ENCODE measurements at regions not wholly inside any gene's neighbourhood (a gene's known extent, or its start where the extent isn't known, plus 50 kb on each side); places are given as distances from the start of the nearest gene placed in this dataset.

DNA sequence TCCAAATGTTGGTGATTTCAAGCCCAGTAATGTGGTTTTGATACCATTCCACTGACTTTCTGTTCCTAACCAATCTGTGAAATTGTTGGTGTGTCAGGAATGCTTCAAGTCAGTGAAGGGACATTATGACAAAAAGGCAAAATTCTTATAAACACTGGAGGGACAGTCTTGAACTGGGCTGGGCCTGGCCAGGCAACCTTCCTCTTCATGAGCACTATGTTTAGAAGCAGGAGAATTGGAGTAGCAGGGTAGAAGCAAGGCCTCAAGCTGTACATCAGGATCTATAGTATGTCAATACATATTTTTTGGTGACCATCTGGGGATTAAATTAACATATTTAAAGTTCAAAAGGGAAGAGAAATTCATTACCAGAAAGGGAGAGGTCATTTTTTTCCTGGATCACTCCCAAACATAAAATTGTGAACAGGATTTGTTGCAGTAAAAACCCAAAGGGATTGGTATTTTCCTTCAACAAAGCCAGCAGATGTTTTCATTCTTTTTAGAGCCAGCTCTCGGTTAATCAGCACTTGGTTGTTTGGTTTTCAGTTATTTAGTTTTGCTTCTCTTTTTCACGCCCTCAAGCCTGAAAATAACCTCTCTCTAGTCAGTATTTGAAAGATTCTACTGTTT is 77.9 kb upstream of the PIK3R1 start:
- TF ChIP-seq, protein P1, sequence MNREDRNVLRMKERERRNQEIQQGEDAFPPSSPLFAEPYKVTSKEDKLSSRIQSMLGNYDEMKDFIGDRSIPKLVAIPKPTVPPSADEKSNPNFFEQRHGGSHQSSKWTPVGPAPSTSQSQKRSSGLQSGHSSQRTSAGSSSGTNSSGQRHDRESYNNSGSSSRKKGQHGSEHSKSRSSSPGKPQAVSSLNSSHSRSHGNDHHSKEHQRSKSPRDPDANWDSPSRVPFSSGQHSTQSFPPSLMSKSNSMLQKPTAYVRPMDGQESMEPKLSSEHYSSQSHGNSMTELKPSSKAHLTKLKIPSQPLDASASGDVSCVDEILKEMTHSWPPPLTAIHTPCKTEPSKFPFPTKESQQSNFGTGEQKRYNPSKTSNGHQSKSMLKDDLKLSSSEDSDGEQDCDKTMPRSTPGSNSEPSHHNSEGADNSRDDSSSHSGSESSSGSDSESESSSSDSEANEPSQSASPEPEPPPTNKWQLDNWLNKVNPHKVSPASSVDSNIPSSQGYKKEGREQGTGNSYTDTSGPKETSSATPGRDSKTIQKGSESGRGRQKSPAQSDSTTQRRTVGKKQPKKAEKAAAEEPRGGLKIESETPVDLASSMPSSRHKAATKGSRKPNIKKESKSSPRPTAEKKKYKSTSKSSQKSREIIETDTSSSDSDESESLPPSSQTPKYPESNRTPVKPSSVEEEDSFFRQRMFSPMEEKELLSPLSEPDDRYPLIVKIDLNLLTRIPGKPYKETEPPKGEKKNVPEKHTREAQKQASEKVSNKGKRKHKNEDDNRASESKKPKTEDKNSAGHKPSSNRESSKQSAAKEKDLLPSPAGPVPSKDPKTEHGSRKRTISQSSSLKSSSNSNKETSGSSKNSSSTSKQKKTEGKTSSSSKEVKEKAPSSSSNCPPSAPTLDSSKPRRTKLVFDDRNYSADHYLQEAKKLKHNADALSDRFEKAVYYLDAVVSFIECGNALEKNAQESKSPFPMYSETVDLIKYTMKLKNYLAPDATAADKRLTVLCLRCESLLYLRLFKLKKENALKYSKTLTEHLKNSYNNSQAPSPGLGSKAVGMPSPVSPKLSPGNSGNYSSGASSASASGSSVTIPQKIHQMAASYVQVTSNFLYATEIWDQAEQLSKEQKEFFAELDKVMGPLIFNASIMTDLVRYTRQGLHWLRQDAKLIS (CRISPR knock-in tag; IDR thresholded peaks at IDR 0.05; ENCODE audit: borderline replicate concordance), result no peak
- TF ChIP-seq, protein P2, sequence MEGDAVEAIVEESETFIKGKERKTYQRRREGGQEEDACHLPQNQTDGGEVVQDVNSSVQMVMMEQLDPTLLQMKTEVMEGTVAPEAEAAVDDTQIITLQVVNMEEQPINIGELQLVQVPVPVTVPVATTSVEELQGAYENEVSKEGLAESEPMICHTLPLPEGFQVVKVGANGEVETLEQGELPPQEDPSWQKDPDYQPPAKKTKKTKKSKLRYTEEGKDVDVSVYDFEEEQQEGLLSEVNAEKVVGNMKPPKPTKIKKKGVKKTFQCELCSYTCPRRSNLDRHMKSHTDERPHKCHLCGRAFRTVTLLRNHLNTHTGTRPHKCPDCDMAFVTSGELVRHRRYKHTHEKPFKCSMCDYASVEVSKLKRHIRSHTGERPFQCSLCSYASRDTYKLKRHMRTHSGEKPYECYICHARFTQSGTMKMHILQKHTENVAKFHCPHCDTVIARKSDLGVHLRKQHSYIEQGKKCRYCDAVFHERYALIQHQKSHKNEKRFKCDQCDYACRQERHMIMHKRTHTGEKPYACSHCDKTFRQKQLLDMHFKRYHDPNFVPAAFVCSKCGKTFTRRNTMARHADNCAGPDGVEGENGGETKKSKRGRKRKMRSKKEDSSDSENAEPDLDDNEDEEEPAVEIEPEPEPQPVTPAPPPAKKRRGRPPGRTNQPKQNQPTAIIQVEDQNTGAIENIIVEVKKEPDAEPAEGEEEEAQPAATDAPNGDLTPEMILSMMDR (IDR thresholded peaks at IDR 0.05), result no peak

All from WTC11 (cell line).